HCT116 (cell line): ENCODE measurements at regions not wholly inside any gene's neighbourhood (a gene's known extent, or its start where the extent isn't known, plus 50 kb on each side); places are given as distances from the start of the nearest gene placed in this dataset.

ENCODE experiments used
- ATAC-seq: fragments of 200-7000 bp; cut with Tn5 transposase; 2 replicates; pipeline ENCODE4 v1.9.1; 2020; ENCODE audit warnings: mild to moderate bottlenecking, moderate library complexity
- BruUV-seq: library from RNA; stranded (reverse); fragments of 400-500 nt; replicated peaks from 2 replicates; lab custom pipeline; 2021; lab: Mats Ljungman, UMichigan
- CTCF ChIA-PET: fragments of 300-600 bp; sonication (Branson Sonifier 250); formaldehyde crosslinking; loops from one replicate; lab custom pipeline; 2021; ENCODE audit warnings: antibody characterized with exemption; lab: Charles Lee
- POLR2A ChIA-PET: fragments of 300-600, 350-600 bp; sonication (Branson Sonifier 250); formaldehyde crosslinking; loops from one replicate; lab custom pipeline; 2021; ENCODE audit warnings: antibody characterized with exemption; lab: Charles Lee
- RAD21 ChIA-PET, 2 experiments: fragments of 300-600 bp; sonication (Branson Sonifier 250); formaldehyde crosslinking; loops; one replicate each; lab custom pipeline; 2023; ENCODE audit warnings: low total read pairs in 2 of 2; ENCODE audit not compliant: uncharacterized antibody in 2 of 2, unreplicated experiment in 2 of 2, low non-redundant PET in 1 of 2; lab: Charles Lee
- DNase-seq: peaks from one replicate; pipeline ENCODE4 v3.0.0-alpha.2; 2010; ENCODE audit warnings: low read depth, low spot score
- H2AFZ ChIP-seq: fragments of 200-600 bp; shearing (Covaris generic), sonication (generic); 2 replicates; pipeline ENCODE4 v1.6.1; 2017; ENCODE audit warnings: low read depth, mixed run types, mixed read lengths, antibody characterized with exemption, low read length; ENCODE audit not compliant: poor library complexity, severe bottlenecking
- H3K27ac ChIP-seq: 2 replicates; pipeline ENCODE4 v1.5.1; 2012; ENCODE audit warnings: low read depth, low read length
- H3K27me3 ChIP-seq: fragments of 200-600 bp; sonication (generic); 2 replicates; pipeline ENCODE4 v1.6.1; 2016; ENCODE audit warnings: mixed run types, low read length, mixed read lengths; ENCODE audit not compliant: insufficient read depth
- H3K36me3 ChIP-seq, 2 experiments: fragments of 200-500 bp in 1 of 2; fragments of 200-600 bp in 1 of 2; sonication (Bioruptor generic) in 1 of 2; sonication (generic) in 1 of 2; 2 replicates each; pipeline versions ENCODE4 v1.5.1 to v1.6.1; 2014 to 2016; ENCODE audit warnings: low read length in 2 of 2, inconsistent platforms in 1 of 2, mixed read lengths in 1 of 2, mixed run types in 1 of 2; ENCODE audit not compliant: insufficient read depth in 2 of 2, control insufficient read depth in 1 of 2
- H3K4me1 ChIP-seq, 2 experiments: fragments of 200-600 bp in 1 of 2; sonication (generic) in 1 of 2; 2 replicates each; pipeline versions ENCODE4 v1.5.1 to v1.6.1; 2012 to 2017; ENCODE audit warnings: low read length in 2 of 2, inconsistent platforms in 1 of 2, mild to moderate bottlenecking in 1 of 2, mixed read lengths in 1 of 2, mixed run types in 1 of 2, moderate library complexity in 1 of 2; ENCODE audit not compliant: insufficient read depth in 2 of 2, control insufficient read depth in 1 of 2
- H3K4me2 ChIP-seq: fragments of 200-600 bp; sonication (generic); 2 replicates; pipeline ENCODE4 v1.6.1; 2017; ENCODE audit warnings: mixed run types, low read length, mixed read lengths
- H3K4me3 ChIP-seq, 2 experiments: fragments of 200-600 bp in 1 of 2; sonication (generic) in 1 of 2; replicated peaks in 1 of 2; 2 replicates each; pipeline ENCODE4 v1.5.1; 2011 to 2016; ENCODE audit warnings: low read length in 2 of 2, control low read depth in 1 of 2, low read depth in 1 of 2, mild to moderate bottlenecking in 1 of 2, mixed read lengths in 1 of 2, mixed run types in 1 of 2
- H3K79me2 ChIP-seq: fragments of 200-600 bp; sonication (generic); 2 replicates; pipeline ENCODE4 v1.6.1; 2017; ENCODE audit warnings: mild to moderate bottlenecking, mixed run types, low read length, moderate library complexity, mixed read lengths; ENCODE audit not compliant: insufficient read depth
- H3K9ac ChIP-seq: fragments of 200-600 bp; sonication (generic); 2 replicates; pipeline ENCODE4 v1.6.1; 2016; ENCODE audit warnings: low read length, mixed read lengths
- H3K9me2 ChIP-seq: fragments of 200-600 bp; sonication (generic), shearing (Covaris generic); 2 replicates; pipeline ENCODE4 v1.6.1; 2017; ENCODE audit warnings: mixed run types, mild to moderate bottlenecking, moderate library complexity; ENCODE audit not compliant: insufficient read depth
- H3K9me3 ChIP-seq, 2 experiments: fragments of 200-500 bp in 1 of 2; fragments of 200-600 bp in 1 of 2; sonication (Bioruptor generic) in 1 of 2; sonication (generic) in 1 of 2; 2 replicates each; pipeline ENCODE4 v1.6.1; 2014 to 2017; ENCODE audit warnings: low read length in 2 of 2, mixed read lengths in 2 of 2, inconsistent platforms in 1 of 2, low read depth in 1 of 2, mild to moderate bottlenecking in 1 of 2, mixed run types in 1 of 2, moderate library complexity in 1 of 2; ENCODE audit not compliant: control insufficient read depth in 1 of 2, insufficient read depth in 1 of 2
- H4K20me1 ChIP-seq: fragments of 200-600 bp; sonication (generic), shearing (Covaris generic); 2 replicates; pipeline ENCODE4 v1.6.1; 2017; ENCODE audit warnings: mixed run types, mild to moderate bottlenecking, moderate library complexity; ENCODE audit not compliant: insufficient read depth
- ATF3 ChIP-seq: IDR thresholded peaks from 2 replicates; pipeline ENCODE4 v1.6.1; 2012
- CBX3 ChIP-seq: IDR thresholded peaks from 2 replicates; pipeline ENCODE4 v1.6.1; 2012; ENCODE audit warnings: low read depth
- CEBPB ChIP-seq: IDR thresholded peaks from 2 replicates; pipeline ENCODE4 v1.6.1; 2012; ENCODE audit warnings: low read depth
- CTCF ChIP-seq, 3 experiments: fragments of 200-600 bp in 1 of 3; sonication (generic) in 1 of 3; IDR thresholded peaks in 2 of 3; conservative IDR thresholded peaks in 1 of 3; 2 replicates each; pipeline ENCODE4 v1.5.1; 2012 to 2017; ENCODE audit warnings: low read depth in 2 of 3, low read length in 2 of 3, antibody characterized with exemption in 1 of 3, borderline replicate concordance in 1 of 3, control low read depth in 1 of 3, mild to moderate bottlenecking in 1 of 3, mixed read lengths in 1 of 3, mixed run types in 1 of 3, moderate library complexity in 1 of 3; ENCODE audit not compliant: insufficient read depth in 1 of 3
- EGR1 ChIP-seq: IDR thresholded peaks from 2 replicates; pipeline ENCODE4 v1.6.1; 2012; ENCODE audit warnings: low read depth
- ELF1 ChIP-seq: IDR thresholded peaks from 2 replicates; pipeline ENCODE4 v1.6.1; 2012; ENCODE audit warnings: low read depth, borderline replicate concordance
- EZH2 ChIP-seq: fragments of 200-600 bp; sonication (generic); IDR thresholded peaks from 2 replicates; pipeline ENCODE4 v1.6.1; 2017; ENCODE audit warnings: antibody characterized with exemption, mixed run types
- EZH2phosphoT487 ChIP-seq: fragments of 200-600 bp; IDR thresholded peaks from 2 replicates; pipeline ENCODE4 v1.6.1; 2018; ENCODE audit warnings: antibody characterized with exemption, borderline replicate concordance
- FOSL1 ChIP-seq: IDR thresholded peaks from 2 replicates; pipeline ENCODE4 v1.6.1; 2012; ENCODE audit warnings: low read depth
- JUND ChIP-seq: IDR thresholded peaks from 2 replicates; pipeline ENCODE4 v1.6.1; 2012
- POLR2A ChIP-seq: IDR thresholded peaks from 2 replicates; pipeline ENCODE4 v1.7.0; 2011; ENCODE audit warnings: borderline replicate concordance; ENCODE audit not compliant: insufficient read depth, insufficient read length; ENCODE audit errors: extremely low read depth
- POLR2AphosphoS5 ChIP-seq: IDR thresholded peaks from 2 replicates; pipeline ENCODE4 v1.6.1; 2011; ENCODE audit warnings: mild to moderate bottlenecking, low read depth, low read length, moderate library complexity
- RAD21 ChIP-seq: IDR thresholded peaks from 2 replicates; pipeline ENCODE4 v1.6.1; 2012; ENCODE audit warnings: low read depth, mild to moderate bottlenecking
- SRF ChIP-seq: IDR thresholded peaks from 2 replicates; pipeline ENCODE4 v1.6.1; 2012; ENCODE audit warnings: low read depth
- ZBTB33 ChIP-seq: IDR thresholded peaks from 2 replicates; pipeline ENCODE4 v1.6.1; 2011; ENCODE audit warnings: mild to moderate bottlenecking, low read length, moderate library complexity; ENCODE audit not compliant: insufficient replicate concordance; ENCODE audit errors: extremely low read depth
- ZFX ChIP-seq: fragments of 450-650 bp; IDR thresholded peaks from 2 replicates; pipeline ENCODE4 v1.6.1; 2017
- intact Hi-C: fragments of 100-400 bp; cut with micrococcal nuclease; formaldehyde crosslinking; loops from 2 replicates; pipeline ENCODE4 v1.10.0; 2022

- CTCF ChIA-PET = no interaction called here
- H3K79me2 ChIP-seq = no peaks in the 10 kb centered on the region
- H3K9me3 ChIP-seq = no peaks in the 10 kb centered on the region
- no peak overlapping the region for H2AFZ ChIP-seq
- ATAC-seq (no peak), DNase-seq (no peak)
- H3K4me3 ChIP-seq = no peak overlapping the region
- H3K4me2 ChIP-seq = no peak overlapping the region
- BruUV-seq = no TSS peak
- no peaks in the 10 kb centered on the region for H3K9me2 ChIP-seq
- H4K20me1 ChIP-seq = no peaks in the 10 kb centered on the region
- H3K27me3 ChIP-seq = no peaks in the 10 kb centered on the region
- no peaks in the 10 kb centered on the region for H3K36me3 ChIP-seq
- H3K27ac ChIP-seq = no peak overlapping the region
- RAD21 ChIA-PET = no interaction called here
- H3K9ac ChIP-seq = no peak overlapping the region
- intact Hi-C loops = no loop called here
- TF ChIP-seq CTCF (IDR thresholded peaks at IDR 0.05 in 2 of 3, conservative IDR thresholded peaks at IDR 0.05 in 1 of 3; ENCODE audit: borderline replicate concordance in 1 of 3, insufficient read depth in 1 of 3, low read depth in 2 of 3, low read length in 2 of 3) (no peak), EZH2 (no peak), POLR2A (no peak), EGR1 (no peak), ELF1 (no peak), POLR2AphosphoS5 (no peak), JUND (no peak), FOSL1 (no peak), CEBPB (no peak), ZBTB33 (no peak), ATF3 (no peak), EZH2phosphoT487 (no peak), ZFX (no peak), CBX3 (no peak), RAD21 (no peak), SRF (no peak)
- POLR2A ChIA-PET = no interaction called here
- H3K4me1 ChIP-seq = peaks cover 13 to 17% of the 10 kb centered on the region in 2 experiments; a peak in 3 of 4 replicates
Observed at GRCh38 chr6:139529420-139529819, 155.0 kb upstream of the CITED2 start.
